Stimulated activated naive B cell treated with anti-CD40 and anti-IgM and Interleukin-4, amounts not matched to agents 10 μg/mL and 1 μg/mL and 100 μg/mL, for 72 hours (primary cell): ENCODE measurements at regions not wholly inside any gene's neighbourhood (a gene's known extent, or its start where the extent isn't known, plus 50 kb on each side); places are given as distances from the start of the nearest gene placed in this dataset.

Source experiments
- ATAC-seq, 2 donors: fragments of 150-1000 bp; cut with Tn5 transposase; replicated peaks; 2 replicates each; pipeline ENCODE4 v1.10.0; 2021; ENCODE audit warnings: moderate library complexity in 1 of 2
- DNase-seq: peaks from one replicate; pipeline ENCODE4 v3.0.0; 2021
- H3K27ac Mint-ChIP-seq: one replicate; pipeline ENCODE4 v1.8.0; 2022; ENCODE audit warnings: mild to moderate bottlenecking, mixed read lengths
- H3K27me3 Mint-ChIP-seq, 2 donors: one replicate each; pipeline ENCODE4 v1.8.0; 2022; ENCODE audit warnings: mixed read lengths in 2 of 2
- H3K36me3 Mint-ChIP-seq, 2 donors: one replicate each; pipeline ENCODE4 v1.8.0; 2022; ENCODE audit warnings: mixed read lengths in 2 of 2, mild to moderate bottlenecking in 1 of 2
- H3K4me1 Mint-ChIP-seq, 2 donors: one replicate each; pipeline ENCODE4 v1.8.0; 2022; ENCODE audit warnings: mixed read lengths in 2 of 2, mild to moderate bottlenecking in 1 of 2
- H3K4me3 Mint-ChIP-seq, 2 donors: one replicate each; pipeline ENCODE4 v1.8.0; 2022; ENCODE audit warnings: mild to moderate bottlenecking in 2 of 2, mixed read lengths in 2 of 2, moderate library complexity in 1 of 2
- H3K9me3 Mint-ChIP-seq, 2 donors: one replicate each; pipeline ENCODE4 v1.8.0; 2022; ENCODE audit warnings: mixed read lengths in 2 of 2, mild to moderate bottlenecking in 1 of 2

DNA sequence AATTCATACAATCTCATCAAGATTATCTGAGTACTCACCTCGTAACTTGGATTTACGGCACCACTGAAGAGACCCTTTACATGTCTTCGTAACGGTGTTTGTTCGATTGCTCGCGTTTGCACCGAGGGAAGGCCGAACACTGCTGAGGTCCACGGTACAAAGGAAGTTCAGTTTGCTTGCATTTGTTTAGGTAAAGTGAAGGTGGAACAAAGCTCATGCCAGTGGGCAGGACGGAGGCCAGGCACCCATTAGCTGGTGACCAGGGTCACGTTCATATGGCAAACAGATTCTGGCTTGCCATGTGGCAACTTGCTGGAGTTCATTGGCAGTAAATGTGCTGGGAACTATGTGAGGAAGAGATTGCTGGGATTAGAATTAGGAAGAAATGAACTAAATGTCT, 164.8 kb downstream of the MACROH2A1 start:
- H3K4me3 Mint-ChIP-seq: no peak overlapping the region
- peaks cover 4 to 5% of the 10 kb centered on the region in 2 donors for H3K27me3 Mint-ChIP-seq
- H3K4me1 Mint-ChIP-seq: peaks cover 4 to 6% of the 10 kb centered on the region in 2 donors
- DNase-seq: no peak
- H3K36me3 Mint-ChIP-seq: no peaks in the 10 kb centered on the region
- H3K9me3 Mint-ChIP-seq: no peaks in the 10 kb centered on the region
- no peak for ATAC-seq
- H3K27ac Mint-ChIP-seq: no peak overlapping the region

DNA sequence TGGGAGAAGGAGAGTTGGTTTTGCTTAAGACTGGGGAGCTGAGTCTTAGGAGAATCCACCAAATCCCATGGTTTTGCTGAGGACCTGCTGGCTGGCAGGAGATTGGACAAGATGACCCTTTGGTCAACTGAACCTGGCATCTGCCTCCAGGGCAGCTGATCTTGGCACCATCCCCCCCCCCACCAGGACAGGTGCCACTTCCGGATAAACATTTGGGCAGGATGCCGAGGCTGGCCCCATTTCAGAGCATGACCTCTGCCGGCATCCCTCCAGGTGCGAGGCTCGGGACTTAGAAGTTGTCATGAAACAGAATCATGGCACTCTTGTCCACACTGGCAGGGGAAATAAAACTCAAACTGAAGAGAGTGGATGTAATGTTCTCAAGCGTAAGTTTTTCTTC, 165.6 kb downstream of the MACROH2A1 start:
- Mint-ChIP-seq H3K4me1 (peaks cover 4 to 6% of the 10 kb centered on the region in 2 donors), H3K9me3 (no peaks in the 10 kb centered on the region), H3K27ac (no peak overlapping the region), H3K27me3 (peaks cover 4 to 5% of the 10 kb centered on the region in 2 donors), H3K36me3 (no peaks in the 10 kb centered on the region), H3K4me3 (no peak overlapping the region)
- DNase-seq: no peak
- no peak for ATAC-seq

DNA sequence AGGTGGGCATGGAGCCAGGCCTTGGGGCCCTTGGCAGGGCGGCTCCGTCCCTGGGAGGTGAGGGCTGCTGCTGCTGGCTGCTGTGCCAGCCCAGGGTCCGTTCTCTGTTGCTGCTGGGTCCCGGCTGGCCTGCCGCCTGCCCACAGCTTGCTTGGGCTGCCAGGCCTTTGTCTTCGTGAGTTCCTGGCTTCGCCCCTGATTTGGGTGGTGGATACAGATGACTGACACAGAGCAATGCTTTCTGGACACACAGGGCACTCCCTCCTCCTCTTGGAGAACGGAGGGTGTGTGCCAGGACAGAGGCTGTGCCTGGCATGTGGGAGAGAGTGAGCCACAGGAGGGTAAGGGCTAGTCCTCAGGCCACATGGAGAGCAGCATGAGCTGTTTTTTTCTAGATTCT, 166.1 kb downstream of the MACROH2A1 start:
- Mint-ChIP-seq H3K36me3 (no peaks in the 10 kb centered on the region), H3K4me1 (peaks cover 4 to 6% of the 10 kb centered on the region in 2 donors), H3K4me3 (no peak overlapping the region), H3K27ac (no peak overlapping the region), H3K9me3 (no peaks in the 10 kb centered on the region), H3K27me3 (peaks cover 4 to 5% of the 10 kb centered on the region in 2 donors)
- ATAC-seq (no peak), DNase-seq (no peak)

DNA sequence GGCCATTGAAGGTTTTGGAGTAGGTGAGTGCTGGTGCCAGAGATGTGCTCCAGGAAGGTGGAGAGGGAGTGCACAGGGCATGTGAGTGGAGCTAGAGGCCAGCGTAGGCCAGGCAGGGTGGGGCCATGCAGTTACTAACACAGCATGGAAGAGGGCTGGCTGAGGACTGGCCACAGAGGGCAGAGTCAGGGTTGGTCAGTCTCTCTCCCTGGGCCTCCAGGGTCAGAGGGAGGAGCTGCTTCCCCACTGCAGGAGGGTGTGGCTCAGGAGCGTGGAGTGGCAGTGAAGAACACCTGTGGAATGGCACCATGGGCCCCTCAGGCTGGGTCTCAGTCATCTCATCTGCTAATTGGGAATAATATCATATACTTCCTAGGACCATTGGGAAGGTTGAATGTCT, 167.7 kb downstream of the MACROH2A1 start:
- Mint-ChIP-seq H3K36me3 (no peaks in the 10 kb centered on the region), H3K27ac (no peak overlapping the region), H3K4me1 (peaks cover 4 to 6% of the 10 kb centered on the region in 2 donors), H3K9me3 (no peaks in the 10 kb centered on the region), H3K27me3 (peaks cover 5 to 8% of the 10 kb centered on the region in 2 donors), H3K4me3 (no peak overlapping the region)
- DNase-seq (no peak), ATAC-seq (no peak)

DNA sequence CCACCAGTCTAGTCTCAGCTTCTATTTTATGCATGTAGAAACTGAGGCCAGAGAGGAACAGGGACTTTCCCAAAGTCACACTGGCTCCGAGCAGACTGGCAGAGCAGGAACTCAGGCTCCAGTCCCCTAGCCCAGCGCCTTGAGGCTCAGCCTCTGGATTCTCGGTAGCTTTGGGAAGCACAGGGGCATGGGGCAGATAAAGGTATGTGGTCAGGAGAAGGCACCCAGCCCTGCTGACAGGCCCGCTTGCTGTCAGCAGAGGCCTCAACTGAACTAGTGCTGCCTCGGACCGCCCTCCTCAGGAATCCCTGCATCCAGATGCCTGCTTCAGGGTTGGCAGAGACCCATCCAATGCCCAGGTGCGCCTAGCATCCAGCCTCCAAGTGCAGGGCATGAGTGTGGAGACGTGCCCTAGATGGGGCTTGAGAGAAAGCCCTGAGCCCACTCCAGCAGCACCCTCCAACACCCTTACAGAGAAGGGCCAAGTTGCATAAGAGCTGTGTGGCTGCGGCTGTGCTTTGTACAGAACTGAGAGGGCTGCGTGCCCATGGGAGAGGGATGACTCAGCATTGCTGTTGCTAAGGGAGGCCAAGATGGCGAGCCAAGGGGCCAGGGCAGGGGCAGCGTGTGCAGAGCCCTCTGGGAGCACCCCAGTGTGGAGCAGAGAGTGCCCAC, 168.6 kb downstream of the MACROH2A1 start:
- ATAC-seq (peak; percentile 55 to 68), DNase-seq (no peak)
- H3K9me3 Mint-ChIP-seq: no peaks in the 10 kb centered on the region
- no peak overlapping the region for H3K4me3 Mint-ChIP-seq
- no peaks in the 10 kb centered on the region for H3K36me3 Mint-ChIP-seq
- H3K27me3 Mint-ChIP-seq: peaks cover 3 to 11% of the 10 kb centered on the region in 2 donors
- peaks cover 4 to 6% of the 10 kb centered on the region in 2 donors for H3K4me1 Mint-ChIP-seq
- H3K27ac Mint-ChIP-seq: no peak overlapping the region

DNA sequence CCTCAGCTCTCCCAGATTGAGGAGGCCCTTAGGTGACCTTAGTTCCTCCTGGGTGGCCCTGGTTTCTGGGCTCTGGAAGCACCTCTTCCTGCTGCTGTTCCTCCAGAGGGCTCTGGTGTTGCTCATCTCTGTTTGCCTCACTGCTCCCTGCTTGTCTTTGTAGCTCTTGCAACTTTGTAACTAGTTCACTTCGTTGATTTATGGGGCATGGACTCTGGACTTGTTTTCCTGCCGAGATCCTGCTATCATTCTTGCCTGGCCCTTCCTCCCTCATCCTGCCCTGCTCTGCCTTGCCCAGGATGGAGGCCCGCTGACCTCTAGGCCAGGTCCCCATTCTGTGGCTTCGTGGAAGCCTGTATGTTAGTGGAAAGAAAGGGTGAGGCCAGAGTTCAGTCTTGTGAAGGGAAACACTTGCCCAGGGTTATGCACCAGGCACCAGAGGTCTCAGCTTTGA, 169.3 kb downstream of the MACROH2A1 start:
- Mint-ChIP-seq H3K27me3 (peaks cover 3 to 11% of the 10 kb centered on the region in 2 donors), H3K4me3 (no peak overlapping the region), H3K4me1 (peaks cover 4 to 6% of the 10 kb centered on the region in 2 donors), H3K27ac (peak overlapping the region; percentile 9), H3K36me3 (no peaks in the 10 kb centered on the region), H3K9me3 (no peaks in the 10 kb centered on the region)
- DNase-seq (no peak), ATAC-seq (no peak)

- Mint-ChIP-seq H3K4me3 (no peak overlapping the region), H3K27me3 (peaks cover 6 to 11% of the 10 kb centered on the region in 2 donors), H3K36me3 (no peaks in the 10 kb centered on the region), H3K27ac (no peak overlapping the region), H3K9me3 (no peaks in the 10 kb centered on the region), H3K4me1 (peaks cover 6% of the 10 kb centered on the region in 2 donors)
- DNase-seq (no peak), ATAC-seq (no peak)
These were observed 169.9 kb downstream of the MACROH2A1 start for GRCh38 chr5:135229122-135229521.

DNA sequence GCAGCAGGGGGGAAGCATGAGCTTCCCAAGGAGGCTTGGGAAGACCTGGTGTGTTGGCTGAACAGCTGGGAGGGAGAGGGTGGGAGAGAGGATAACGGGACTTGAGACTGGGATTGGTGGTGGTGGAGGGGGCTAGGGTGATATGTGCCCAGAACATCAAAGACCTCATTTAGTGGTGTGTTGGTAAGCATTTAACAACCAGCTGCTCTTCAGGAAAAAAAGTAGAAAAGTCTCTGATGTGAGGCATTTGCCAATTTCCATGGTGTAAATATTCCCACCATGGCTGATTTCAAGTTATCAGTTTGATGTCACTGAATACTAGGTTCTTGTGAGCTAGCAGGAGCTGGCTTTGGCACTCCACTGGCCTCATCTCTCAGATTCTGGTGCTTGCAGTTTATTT, 170.8 kb downstream of the MACROH2A1 start:
- ATAC-seq (no peak), DNase-seq (no peak)
- Mint-ChIP-seq H3K4me1 (peaks cover 6 to 9% of the 10 kb centered on the region in 2 donors), H3K4me3 (no peak overlapping the region), H3K27ac (no peak overlapping the region), H3K36me3 (no peaks in the 10 kb centered on the region), H3K27me3 (peaks cover 11% of the 10 kb centered on the region in 2 donors), H3K9me3 (no peaks in the 10 kb centered on the region)

- Mint-ChIP-seq H3K4me1 (peaks cover 6 to 9% of the 10 kb centered on the region in 2 donors), H3K4me3 (no peak overlapping the region), H3K27me3 (peaks cover 11 to 12% of the 10 kb centered on the region in 2 donors), H3K9me3 (no peaks in the 10 kb centered on the region), H3K27ac (no peak overlapping the region), H3K36me3 (no peaks in the 10 kb centered on the region)
- ATAC-seq: no peak
- no peak for DNase-seq
These were observed 171.7 kb downstream of the MACROH2A1 start for GRCh38 chr5:135227064-135228022.

GRCh38 chr5:135225856-135226560, 173.0 kb downstream of the MACROH2A1 start:
- Mint-ChIP-seq H3K36me3 (no peaks in the 10 kb centered on the region), H3K9me3 (no peaks in the 10 kb centered on the region), H3K27me3 (peaks cover 11 to 12% of the 10 kb centered on the region in 2 donors), H3K27ac (no peak overlapping the region), H3K4me1 (peaks cover 6 to 9% of the 10 kb centered on the region in 2 donors), H3K4me3 (no peak overlapping the region)
- ATAC-seq (no peak), DNase-seq (no peak)

DNA sequence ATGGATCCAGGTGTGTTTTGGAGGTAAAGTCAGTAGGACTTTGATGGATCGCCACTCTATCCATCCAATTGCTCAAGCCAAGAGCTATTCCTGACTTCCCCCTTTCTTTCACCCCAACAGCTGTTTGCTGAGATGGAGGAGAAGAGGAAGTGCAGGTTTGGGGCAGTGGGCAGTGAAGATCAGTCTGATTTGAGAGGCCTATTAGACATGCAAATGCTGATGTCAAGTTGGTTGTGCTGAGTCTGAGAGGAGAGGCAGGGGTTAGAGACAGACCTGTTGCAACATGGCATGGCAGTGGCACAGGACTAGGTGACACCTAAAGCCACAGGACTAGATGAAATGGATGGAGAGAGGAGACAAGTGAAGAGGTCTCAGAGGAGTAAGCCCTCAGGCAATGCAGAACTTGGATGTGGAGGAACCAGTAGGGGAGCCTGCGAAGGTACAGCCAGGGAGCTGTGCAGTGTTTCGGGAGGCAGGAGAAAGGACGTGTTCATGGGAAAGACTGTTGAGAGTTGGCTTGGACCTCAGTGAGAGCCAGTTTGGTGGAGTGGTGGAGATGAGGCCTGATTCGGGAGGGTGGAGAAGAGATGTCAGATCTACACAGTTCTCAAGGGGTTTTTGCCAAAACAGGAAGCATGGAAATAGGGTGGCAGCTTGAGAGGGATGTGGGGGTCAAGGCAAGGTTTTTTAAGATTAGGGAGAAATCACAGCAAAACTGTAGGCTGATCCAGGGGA, 175.0 kb downstream of the MACROH2A1 start:
- Mint-ChIP-seq H3K36me3 (no peaks in the 10 kb centered on the region), H3K9me3 (no peaks in the 10 kb centered on the region), H3K4me1 (peaks cover 0 to 5% of the 10 kb centered on the region in 2 donors), H3K4me3 (no peak overlapping the region), H3K27ac (no peak overlapping the region), H3K27me3 (peaks cover 6 to 12% of the 10 kb centered on the region in 2 donors)
- DNase-seq (no peak), ATAC-seq (no peak)

DNA sequence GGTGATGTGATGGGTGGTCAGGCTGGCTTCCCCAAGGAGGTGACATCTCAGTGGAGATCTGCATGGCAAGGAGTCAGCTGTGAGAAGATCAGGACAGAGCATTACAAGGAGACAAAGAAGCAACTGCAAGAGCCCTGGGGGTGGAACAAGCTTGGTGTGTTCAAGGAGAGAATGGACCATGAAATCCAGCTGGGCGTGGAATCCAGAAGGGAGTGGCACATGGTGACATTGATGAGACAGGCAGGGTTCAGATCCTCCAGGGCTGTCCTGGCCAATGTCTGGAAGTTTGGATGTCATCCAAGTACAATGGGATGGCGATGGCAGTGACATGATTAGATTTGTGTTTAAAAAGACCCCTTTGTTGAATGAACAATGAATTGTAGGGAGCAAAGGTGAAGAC, 175.6 kb downstream of the MACROH2A1 start:
- Mint-ChIP-seq H3K4me3 (no peak overlapping the region), H3K27ac (no peak overlapping the region), H3K36me3 (no peaks in the 10 kb centered on the region), H3K4me1 (peaks cover 0 to 5% of the 10 kb centered on the region in 2 donors), H3K27me3 (peaks cover 6 to 12% of the 10 kb centered on the region in 2 donors), H3K9me3 (no peaks in the 10 kb centered on the region)
- no peak for DNase-seq
- no peak for ATAC-seq

- DNase-seq (no peak), ATAC-seq (no peak)
- Mint-ChIP-seq H3K27me3 (peaks cover 11 to 12% of the 10 kb centered on the region in 2 donors), H3K36me3 (no peaks in the 10 kb centered on the region), H3K9me3 (no peaks in the 10 kb centered on the region), H3K4me3 (no peak overlapping the region), H3K4me1 (peaks cover 0 to 5% of the 10 kb centered on the region in 2 donors), H3K27ac (no peak overlapping the region)
These were observed 176.3 kb downstream of the MACROH2A1 start for GRCh38 chr5:135222771-135223170.
